SU-DHL-6 (cell line): ENCODE measurements at regions not wholly inside any gene's neighbourhood (a gene's known extent, or its start where the extent isn't known, plus 50 kb on each side); places are given as distances from the start of the nearest gene placed in this dataset.

Experiments
- CTCF ChIP-seq: fragments of 200-600 bp; sonication (generic); IDR thresholded peaks from one replicate; pipeline ENCODE4 v1.5.1; 2017; ENCODE audit warnings: antibody characterized with exemption, mild to moderate bottlenecking, low read length, moderate library complexity; ENCODE audit not compliant: insufficient read depth, poor library complexity, severe bottlenecking
- EZH2phosphoT487 ChIP-seq: fragments of 200-600 bp; sonication (generic), shearing (Covaris generic); conservative IDR thresholded peaks from 2 replicates; pipeline ENCODE4 v1.6.1; 2018; ENCODE audit warnings: mild to moderate bottlenecking, antibody characterized with exemption, low read length, moderate library complexity, mixed read lengths

- TF ChIP-seq CTCF: no peak
- no peak for TF ChIP-seq EZH2phosphoT487
Measured at GRCh38 chr12:87304406-87304805, 724.8 kb downstream of the C12orf50 start.
